ENCODE measurements at regions not wholly inside any gene's neighbourhood (a gene's known extent, or its start where the extent isn't known, plus 50 kb on each side); places are given as distances from the start of the nearest gene placed in this dataset.
A peak's percentile ranks its signal among the peaks of the same experiment; 100 is the strongest.
"Not testable (repeated sequence)": the region's sequence is repeated elsewhere in the genome, so short reads cannot be mapped to it uniquely, and the experiment has no call there.

- DNase-seq (ENCODE audit: low read depth in 2 of 2) = no peak
These were observed 1608.7 kb downstream of the STIM2 start for GRCh38 chr4:28469387-28469786.

DNA sequence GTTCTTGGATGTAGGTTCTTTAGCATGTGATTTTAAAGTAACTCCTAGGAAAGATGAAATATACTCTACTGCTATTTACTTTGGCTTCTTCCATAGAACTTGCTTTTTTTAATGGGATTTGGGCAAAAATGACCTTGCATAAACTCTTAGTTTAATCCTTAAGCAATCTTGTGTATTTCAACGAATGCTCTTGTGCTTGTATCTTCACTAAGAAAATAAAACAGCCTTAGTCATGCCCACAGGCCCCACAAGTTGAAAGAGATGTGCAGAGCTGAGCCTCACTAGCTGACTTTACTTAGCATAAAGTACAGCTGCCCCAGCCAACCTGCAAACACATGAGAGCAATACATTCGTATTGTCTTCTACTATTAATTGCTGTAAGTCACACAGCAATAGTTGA lies 1609.2 kb downstream of the STIM2 start:
- no peak for DNase-seq (ENCODE audit: low read depth in 2 of 2)

- no peak for DNase-seq (ENCODE audit: low read depth in 2 of 2)
These were observed 1614.7 kb downstream of the STIM2 start for GRCh38 chr4:28475381-28475780.

DNA sequence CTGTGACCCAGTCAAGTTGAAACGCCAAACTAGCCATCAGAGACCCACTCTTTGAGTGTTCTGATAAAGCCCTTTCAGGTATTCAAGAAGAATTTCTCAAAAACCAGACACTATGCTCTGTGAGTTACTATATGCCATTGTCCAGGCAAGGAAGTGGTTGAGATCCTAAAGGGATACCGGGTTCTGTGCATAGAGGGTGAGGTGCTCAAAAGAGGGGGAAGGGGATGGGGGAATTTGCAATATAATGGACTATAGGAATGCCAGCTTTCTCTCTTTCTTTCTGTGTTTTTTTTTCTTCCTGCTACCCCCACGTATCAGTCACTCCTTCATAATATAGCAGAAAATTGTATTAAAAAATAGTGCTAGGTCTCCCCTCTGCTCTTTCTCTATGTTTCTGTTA lies 1619.0 kb downstream of the STIM2 start:
- DNase-seq (ENCODE audit: low read depth in 2 of 2) = no peak

- DNase-seq (ENCODE audit: low read depth in 2 of 2) = no peak
These were observed 1620.9 kb downstream of the STIM2 start for GRCh38 chr4:28481565-28481964.

DNA sequence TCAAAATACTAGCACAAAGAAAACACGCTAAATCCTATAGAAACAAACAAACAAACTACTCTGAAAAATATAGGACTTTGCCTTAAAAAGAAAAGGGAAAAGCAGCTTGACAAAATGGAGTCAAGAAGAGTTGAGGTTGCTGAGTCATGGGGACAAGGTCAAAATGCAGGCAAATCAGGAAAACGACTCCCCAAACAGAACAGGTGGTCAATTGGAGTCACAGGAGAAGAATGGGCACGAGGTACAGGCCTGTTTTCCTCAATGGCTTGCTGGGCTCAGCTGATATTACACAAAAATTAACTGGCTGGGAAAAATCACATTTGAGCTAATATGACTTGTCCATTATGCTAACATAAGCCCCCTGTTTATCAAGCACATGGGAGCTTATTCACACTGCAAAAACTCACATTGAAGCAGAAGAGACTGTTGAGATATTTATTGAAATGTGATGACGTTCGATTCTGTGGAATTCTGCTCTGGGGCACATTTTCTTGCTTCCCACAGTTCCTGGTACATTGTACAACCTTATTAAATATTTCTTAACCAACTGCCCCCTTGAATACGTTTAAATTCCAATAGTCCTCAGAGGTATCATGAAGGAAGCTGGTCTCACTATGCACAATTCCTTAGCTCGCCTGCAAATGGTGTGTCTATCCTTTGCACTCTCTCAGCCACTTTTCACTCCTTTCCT lies 1622.1 kb downstream of the STIM2 start:
- DNase-seq (ENCODE audit: low read depth in 2 of 2) = no peak

DNA sequence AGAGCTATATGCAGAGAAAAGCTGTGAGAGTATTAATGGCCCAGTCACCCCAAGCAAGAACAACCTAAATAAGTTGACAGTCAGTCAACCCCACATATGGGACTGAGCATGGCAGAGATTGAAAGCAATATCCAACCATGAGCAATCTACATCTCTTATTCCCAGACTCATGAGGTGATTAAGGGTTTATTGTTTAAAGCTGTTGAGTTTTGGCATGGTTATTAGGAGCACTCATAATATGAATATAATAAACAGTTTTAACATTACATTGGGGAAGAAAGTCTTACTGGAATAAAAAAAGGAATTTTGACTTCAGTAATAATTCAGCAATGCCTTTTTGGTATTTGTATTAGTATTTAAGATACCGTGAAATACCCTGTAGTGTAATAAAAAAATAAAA lies 1627.4 kb downstream of the STIM2 start:
- DNase-seq (ENCODE audit: low read depth in 2 of 2) = no peak

GRCh38 chr4:28490669-28491068 lies 1630.0 kb downstream of the STIM2 start:
- no peak for DNase-seq (ENCODE audit: low read depth in 2 of 2)

DNA sequence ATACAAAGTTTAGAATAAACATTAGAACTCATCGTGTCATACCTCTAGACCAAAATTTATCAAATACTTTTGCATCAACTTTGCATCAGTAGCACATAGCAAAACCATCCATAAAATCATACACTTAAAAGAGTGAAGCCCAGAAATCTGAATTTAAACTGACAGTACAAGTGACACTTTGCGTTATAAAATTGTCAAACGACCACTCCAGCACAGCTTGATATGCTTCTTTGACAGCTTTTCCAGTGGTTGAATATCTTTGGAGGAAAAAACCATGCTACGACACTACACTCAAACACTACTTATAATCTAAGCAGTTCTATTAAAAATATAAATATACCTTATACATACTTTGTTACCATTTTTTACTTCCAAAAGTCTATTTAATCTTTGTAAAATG lies 1644.4 kb downstream of the STIM2 start:
- DNase-seq (ENCODE audit: low read depth in 2 of 2) = no peak

DNA sequence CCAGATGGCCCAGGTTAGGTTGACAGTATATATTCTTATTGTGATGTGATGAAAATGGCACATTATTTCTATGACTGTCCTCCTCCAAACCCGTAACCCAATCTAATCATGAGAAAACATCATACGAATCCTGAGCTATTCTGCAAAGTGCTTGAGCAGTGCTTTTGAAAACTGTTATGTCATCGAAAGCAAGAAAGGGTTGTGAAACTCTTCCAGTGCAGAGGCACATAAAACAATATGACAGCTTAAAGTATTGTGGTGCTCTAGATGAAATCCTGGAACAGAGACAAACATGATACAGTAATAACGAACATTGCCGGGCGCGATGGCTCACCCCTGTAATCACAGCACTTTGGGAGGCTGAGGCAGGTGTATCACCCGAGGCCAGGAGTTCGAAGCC lies 1648.0 kb downstream of the STIM2 start:
- no peak for DNase-seq (ENCODE audit: low read depth in 2 of 2)

GRCh38 chr4:28514766-28515165 lies 1654.1 kb downstream of the STIM2 start:
- DNase-seq (ENCODE audit: low read depth in 2 of 2) = not testable (repeated sequence)

GRCh38 chr4:28518561-28519165 lies 1658.0 kb downstream of the STIM2 start:
- DNase-seq (ENCODE audit: low read depth in 2 of 2) = peak; percentile 3

DNA sequence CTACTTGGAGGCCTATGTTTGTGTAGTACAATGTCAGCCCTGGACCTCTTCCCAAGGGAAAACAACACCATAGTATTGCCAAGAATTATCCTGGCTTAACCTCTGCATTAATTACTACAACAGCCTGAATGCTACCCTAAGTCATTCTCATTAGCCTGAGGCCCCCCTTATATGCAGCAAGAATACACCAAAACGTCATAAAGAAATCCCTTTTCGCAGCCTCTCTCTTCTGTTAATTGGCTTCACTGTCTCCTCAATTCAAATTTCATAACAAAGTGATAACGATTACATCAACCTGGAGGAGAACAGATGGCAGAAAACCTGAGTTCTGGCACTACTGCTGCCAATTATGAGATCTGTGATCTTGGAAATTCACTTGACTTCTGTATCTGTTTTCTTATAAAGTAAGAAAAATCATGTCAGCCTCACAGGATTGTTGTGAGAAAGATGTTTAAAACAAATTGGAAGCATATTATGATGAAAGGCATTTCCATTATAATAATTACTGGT lies 1663.1 kb downstream of the STIM2 start:
- no peak for DNase-seq (ENCODE audit: low read depth in 2 of 2)

GRCh38 chr4:28536124-28536523 lies 1675.5 kb downstream of the STIM2 start:
- no peak for DNase-seq (ENCODE audit: low read depth in 2 of 2)

DNA sequence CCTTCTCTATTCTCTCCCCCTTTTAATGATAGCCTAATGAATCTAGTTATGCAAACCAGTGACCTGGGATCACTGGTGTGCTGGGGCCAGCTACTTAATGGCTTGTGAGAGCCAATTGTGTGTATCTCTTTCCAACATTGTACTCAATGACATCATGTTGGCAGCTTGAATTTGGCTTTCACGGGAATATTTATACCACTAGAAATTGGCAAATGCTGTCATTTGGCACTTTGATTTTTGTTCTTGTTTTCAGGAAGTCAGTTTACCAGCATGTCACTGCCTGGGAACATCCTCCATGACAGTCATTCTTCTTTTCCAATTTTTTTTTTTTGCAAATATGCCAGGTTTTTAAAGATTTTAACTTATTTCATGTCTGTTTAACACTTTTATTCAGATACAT lies 1685.3 kb downstream of the STIM2 start:
- DNase-seq (ENCODE audit: low read depth in 2 of 2) = no peak

DNA sequence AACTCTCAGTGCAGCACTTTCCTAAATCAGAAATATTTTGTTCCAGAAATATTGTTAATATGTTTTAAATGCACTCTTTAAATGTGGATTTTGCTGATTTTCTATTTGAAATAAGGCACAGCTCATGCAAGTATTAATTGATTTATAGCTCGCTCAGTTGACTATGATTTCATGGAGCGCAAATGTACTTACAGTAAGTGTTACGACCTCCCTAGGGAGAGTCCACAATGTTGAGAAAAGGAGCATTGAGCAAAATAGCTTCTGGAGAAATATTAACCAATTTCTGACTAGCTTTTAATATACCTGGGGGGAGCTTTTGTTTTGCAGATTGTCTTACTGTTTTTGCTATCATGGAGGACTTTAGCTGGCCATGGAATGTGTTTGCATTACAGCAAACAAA lies 1687.5 kb downstream of the STIM2 start:
- no peak for DNase-seq (ENCODE audit: low read depth in 2 of 2)

DNA sequence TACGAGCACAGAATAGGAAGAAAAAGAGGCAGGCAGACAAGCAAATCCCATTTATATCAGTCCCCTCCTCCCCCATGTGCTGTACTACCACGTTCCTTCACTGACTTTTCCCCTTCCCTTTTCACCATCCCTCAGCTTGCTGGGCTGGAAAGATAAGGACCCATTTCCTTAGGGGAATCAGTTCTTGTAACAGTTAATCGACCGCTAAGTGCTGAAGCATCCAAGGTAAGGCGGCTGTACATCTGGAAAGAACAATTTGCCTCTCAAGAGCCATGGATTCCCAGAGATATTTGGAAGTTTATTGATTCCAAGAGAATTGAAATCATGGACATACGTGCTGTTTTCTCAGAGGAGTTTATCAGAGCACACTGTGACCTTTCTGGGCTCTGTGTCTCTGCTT lies 1688.0 kb downstream of the STIM2 start:
- DNase-seq (ENCODE audit: low read depth in 2 of 2) = no peak

- DNase-seq (ENCODE audit: low read depth in 2 of 2) = peak; percentile 45 to 49
These were observed 1695.2 kb downstream of the STIM2 start for GRCh38 chr4:28555866-28556265.

DNA sequence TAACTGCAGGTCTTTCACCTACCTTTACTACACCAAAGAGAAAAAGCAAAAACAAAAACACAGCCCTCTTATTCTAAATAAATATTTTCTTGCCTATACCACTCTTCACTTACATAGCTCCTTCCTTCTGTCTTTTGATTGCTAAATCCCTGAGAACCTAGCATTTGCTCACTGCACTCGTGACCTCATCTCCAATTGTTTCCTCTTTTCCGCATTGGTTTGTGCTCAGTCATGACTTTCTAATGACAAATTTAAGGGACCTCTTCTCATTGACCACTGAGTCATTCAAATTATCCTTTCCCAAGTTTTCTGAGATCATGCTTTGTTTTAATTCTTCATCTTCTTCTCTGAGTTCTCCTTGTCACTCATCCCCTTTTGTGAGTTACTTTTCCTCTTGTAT lies 1697.1 kb downstream of the STIM2 start:
- DNase-seq (ENCODE audit: low read depth in 2 of 2) = peak in 1 of 2 experiments; percentile 2

DNA sequence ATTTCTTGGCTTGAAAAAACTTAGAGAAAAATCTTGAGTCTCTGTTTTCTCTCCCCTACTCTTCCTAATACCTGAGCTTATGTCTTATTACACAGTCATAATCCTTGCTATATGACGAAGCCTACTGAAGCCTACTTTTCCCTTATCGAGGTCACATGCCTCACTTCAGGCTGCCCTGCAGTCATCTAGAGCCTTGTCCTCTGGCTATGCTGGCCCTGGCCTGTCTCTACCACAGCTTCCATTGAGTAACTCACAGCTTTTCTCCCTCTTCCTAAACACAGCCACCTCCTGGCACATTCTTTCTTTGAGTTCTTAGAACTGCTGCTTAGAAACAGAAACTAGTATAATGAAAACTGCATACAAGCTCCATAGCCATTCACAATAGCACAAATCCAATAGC lies 1698.3 kb downstream of the STIM2 start:
- no peak for DNase-seq (ENCODE audit: low read depth in 2 of 2)

DNA sequence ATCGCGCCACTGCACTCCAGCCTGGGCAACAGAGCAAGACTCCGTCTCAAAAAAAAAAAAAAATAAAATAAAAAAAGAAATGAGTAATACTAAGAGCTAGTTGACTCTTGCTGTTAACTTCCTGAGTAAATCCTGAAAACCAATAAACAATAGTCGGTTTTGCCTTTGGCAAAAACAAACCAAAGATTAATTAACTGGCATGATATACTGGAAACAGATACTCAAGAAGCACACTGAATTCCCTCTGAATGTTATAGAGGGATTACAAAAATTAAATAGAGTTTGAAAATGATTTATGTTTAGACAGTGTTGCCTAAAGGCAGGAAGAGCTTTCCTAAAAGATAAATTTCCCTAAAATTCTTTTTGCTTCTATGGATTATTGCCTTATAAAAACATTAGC lies 1702.3 kb downstream of the STIM2 start:
- DNase-seq (ENCODE audit: low read depth in 2 of 2) = no peak

DNA sequence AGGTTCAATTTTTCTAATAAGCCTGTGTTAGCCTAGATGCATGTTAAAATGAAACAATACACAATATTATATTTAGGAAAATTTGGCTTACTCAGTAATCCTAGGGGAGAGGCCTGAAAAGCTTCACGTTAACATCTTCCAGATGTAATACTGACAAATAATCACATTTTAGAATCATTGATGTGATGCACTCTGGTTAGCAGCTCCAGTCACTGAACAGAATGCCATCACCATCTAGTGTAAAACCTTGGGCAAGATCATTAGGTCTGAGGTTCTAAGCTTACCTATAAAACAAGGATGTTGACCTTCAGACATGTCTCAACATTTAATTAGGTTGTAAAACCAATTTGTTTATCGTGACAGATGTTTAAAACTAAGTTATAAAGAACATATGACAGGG lies 1704.8 kb downstream of the STIM2 start:
- no peak for DNase-seq (ENCODE audit: low read depth in 2 of 2)

DNA sequence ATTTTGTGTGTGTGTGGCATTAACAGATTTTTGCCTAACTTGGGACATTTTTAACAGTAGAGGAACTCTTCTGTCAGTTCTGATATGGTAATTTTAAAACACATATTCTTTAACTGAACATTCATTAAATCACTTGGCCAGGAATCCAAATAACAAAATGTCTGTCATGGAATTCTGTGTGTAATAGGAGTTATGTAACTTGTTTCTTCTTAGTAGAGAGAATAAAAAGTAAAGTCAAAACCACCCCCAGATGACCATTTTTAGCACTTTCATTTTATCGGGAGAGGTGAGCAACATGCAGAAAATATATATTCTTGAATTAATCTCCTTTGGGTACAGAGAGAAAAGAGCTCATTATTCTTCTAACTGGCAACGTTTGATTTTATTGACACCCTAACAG lies 1740.3 kb downstream of the STIM2 start:
- no peak for DNase-seq (ENCODE audit: low read depth in 2 of 2)

GRCh38 chr4:28621591-28621990 lies 1761.0 kb downstream of the STIM2 start:
- peak; percentile 11 to 17 for DNase-seq (ENCODE audit: low read depth in 2 of 2)

Data from fibroblast of skin of left quadriceps (primary cell).